Naive thymus-derived CD4-positive, alpha-beta T cell (primary cell): ENCODE measurements at regions not wholly inside any gene's neighbourhood (a gene's known extent, or its start where the extent isn't known, plus 50 kb on each side); places are given as distances from the start of the nearest gene placed in this dataset.

Experiments
- ATAC-seq: fragments of 150-1000 bp; cut with Tn5 transposase; 2 replicates; pipeline ENCODE4 v1.10.0; 2021; ENCODE audit warnings: mild to moderate bottlenecking, moderate library complexity
- CTCF ChIA-PET: fragments of 350-600 bp; sonication (Branson Sonifier 250); formaldehyde crosslinking; loops from one replicate; lab custom pipeline; 2021; ENCODE audit warnings: antibody characterized with exemption; lab: Charles Lee
- POLR2A ChIA-PET: fragments of 350-600 bp; sonication (Branson Sonifier 250); formaldehyde crosslinking; loops from one replicate; lab custom pipeline; 2021; ENCODE audit warnings: antibody characterized with exemption, inconsistent platforms; lab: Charles Lee
- DNase-seq, 9 donors: peaks; one replicate each; pipeline versions ENCODE4 v3.0.0 to v3.0.0-alpha.2; 2020 to 2022; ENCODE audit warnings: mixed read lengths in 1 of 9
- H3K27ac ChIP-seq: one replicate; pipeline ENCODE4 v1.7.0; 2013; ENCODE audit warnings: mild to moderate bottlenecking, low read depth, low read length, moderate library complexity
- H3K27me3 ChIP-seq, 2 donors: one replicate each; pipeline ENCODE4 v1.7.0; 2013; ENCODE audit warnings: low read length in 2 of 2, mild to moderate bottlenecking in 2 of 2, moderate library complexity in 2 of 2; ENCODE audit not compliant: control insufficient read depth in 2 of 2, insufficient read depth in 2 of 2
- H3K36me3 ChIP-seq, 3 experiments: 1 replicate in 2 of 3; 2 replicates in 1 of 3; pipeline ENCODE4 v1.7.0; 2013; ENCODE audit warnings: low read length in 3 of 3, mild to moderate bottlenecking in 3 of 3, moderate library complexity in 1 of 3; ENCODE audit not compliant: insufficient read depth in 3 of 3, control insufficient read depth in 2 of 3
- H3K4me1 ChIP-seq, 2 donors: one replicate each; pipeline ENCODE4 v1.7.0; 2013; ENCODE audit warnings: low read length in 2 of 2, mild to moderate bottlenecking in 2 of 2, moderate library complexity in 1 of 2; ENCODE audit not compliant: control insufficient read depth in 2 of 2, insufficient read depth in 2 of 2
- H3K4me3 ChIP-seq: 2 replicates; pipeline ENCODE4 v1.7.0; 2013; ENCODE audit warnings: mild to moderate bottlenecking, low read length
- H3K9me3 ChIP-seq, 3 experiments: 1 replicate in 2 of 3; 2 replicates in 1 of 3; pipeline ENCODE4 v1.7.0; 2013; ENCODE audit warnings: low read length in 3 of 3; ENCODE audit not compliant: control insufficient read depth in 2 of 3
- H3K27ac Mint-ChIP-seq, 9 donors: one replicate each; pipeline ENCODE4 v1.8.0; 2020 to 2022; ENCODE audit warnings: mixed read lengths in 9 of 9, mild to moderate bottlenecking in 8 of 9, moderate library complexity in 5 of 9, inconsistent platforms in 2 of 9
- H3K27me3 Mint-ChIP-seq, 5 donors: one replicate each; pipeline ENCODE4 v1.8.0; 2021 to 2022; ENCODE audit warnings: mixed read lengths in 5 of 5, mild to moderate bottlenecking in 1 of 5
- H3K36me3 Mint-ChIP-seq, 5 donors: one replicate each; pipeline ENCODE4 v1.8.0; 2020 to 2022; ENCODE audit warnings: mixed read lengths in 5 of 5, mild to moderate bottlenecking in 3 of 5, inconsistent platforms in 1 of 5
- H3K4me1 Mint-ChIP-seq, 7 donors: one replicate each; pipeline ENCODE4 v1.8.0; 2020 to 2022; ENCODE audit warnings: mixed read lengths in 7 of 7, mild to moderate bottlenecking in 3 of 7, inconsistent platforms in 1 of 7
- H3K4me3 Mint-ChIP-seq, 10 donors: one replicate each; pipeline ENCODE4 v1.8.0; 2020 to 2022; ENCODE audit warnings: mild to moderate bottlenecking in 10 of 10, mixed read lengths in 10 of 10, moderate library complexity in 6 of 10, inconsistent platforms in 2 of 10
- H3K9me3 Mint-ChIP-seq, 11 donors: one replicate each; pipeline ENCODE4 v1.8.0; 2020 to 2022; ENCODE audit warnings: mixed read lengths in 11 of 11, mild to moderate bottlenecking in 4 of 11, inconsistent platforms in 1 of 11, moderate library complexity in 1 of 11
- intact Hi-C, 2 donors: fragments of 100-400 bp; cut with micrococcal nuclease; formaldehyde crosslinking; loops; one replicate each; pipeline ENCODE4 v1.15.1; 2023

GRCh38 chr7:33762911-33763306 lies 142.4 kb upstream of the BMPER start:
- no peak for ATAC-seq
- H3K9me3 Mint-ChIP-seq = no peaks in the 10 kb centered on the region
- Histone ChIP-seq H3K4me1 (no peaks in the 10 kb centered on the region), H3K4me3 (no peak overlapping the region), H3K27me3 (no peaks in the 10 kb centered on the region), H3K9me3 (no peaks in the 10 kb centered on the region), H3K36me3 (no peaks in the 10 kb centered on the region), H3K27ac (no peak overlapping the region)
- intact Hi-C loops = no loop called here
- H3K27ac Mint-ChIP-seq = no peak overlapping the region
- H3K4me3 Mint-ChIP-seq = no peak overlapping the region
- CTCF ChIA-PET = no interaction called here
- peaks cover 0 to 3% (median 0%) of the 10 kb centered on the region in 5 donors for H3K36me3 Mint-ChIP-seq
- H3K4me1 Mint-ChIP-seq = no peaks in the 10 kb centered on the region
- POLR2A ChIA-PET = no interaction called here
- H3K27me3 Mint-ChIP-seq = no peaks in the 10 kb centered on the region
- no peak for DNase-seq

DNA sequence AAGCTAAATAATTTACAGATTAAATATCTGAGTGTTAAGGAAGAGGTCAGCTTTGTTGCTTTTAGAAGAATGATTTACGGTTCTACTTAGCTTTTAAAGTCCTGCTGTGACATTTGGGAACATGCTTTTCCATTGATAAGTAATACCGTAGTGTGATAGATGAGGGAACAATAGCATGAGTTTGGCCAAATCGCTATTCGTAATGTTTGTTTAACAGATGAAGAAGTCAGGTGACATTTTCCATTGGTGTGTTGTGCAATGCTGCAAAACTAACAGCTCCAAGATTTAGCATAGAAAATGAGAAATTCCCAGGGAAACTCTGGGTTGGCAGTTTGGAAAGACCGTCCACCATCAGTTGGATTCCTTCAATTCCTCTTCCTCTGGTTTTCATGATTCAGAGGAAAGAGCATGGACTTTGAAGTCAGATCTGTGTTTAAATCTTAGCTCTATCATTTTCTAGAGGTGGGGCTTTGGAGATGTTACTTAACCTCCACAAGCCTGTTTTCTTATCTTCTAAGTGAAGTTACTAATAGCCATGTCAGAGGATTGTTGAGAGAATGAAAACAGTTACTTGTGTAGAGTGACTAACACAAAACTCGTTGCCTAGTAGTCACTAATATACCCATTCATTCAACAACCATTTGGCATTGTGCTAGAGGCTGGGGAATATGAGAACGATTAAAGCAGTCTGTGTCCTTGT lies 140.4 kb upstream of the BMPER start:
- intact Hi-C loops = no loop called here
- Histone ChIP-seq H3K4me1 (no peaks in the 10 kb centered on the region), H3K27ac (no peak overlapping the region), H3K36me3 (no peaks in the 10 kb centered on the region), H3K9me3 (no peaks in the 10 kb centered on the region), H3K27me3 (no peaks in the 10 kb centered on the region), H3K4me3 (no peak overlapping the region)
- no peaks in the 10 kb centered on the region for H3K27me3 Mint-ChIP-seq
- no peaks in the 10 kb centered on the region for H3K9me3 Mint-ChIP-seq
- ChIA-PET CTCF (no interaction called here), POLR2A (no interaction called here)
- no peaks in the 10 kb centered on the region for H3K4me1 Mint-ChIP-seq
- no peak overlapping the region for H3K27ac Mint-ChIP-seq
- H3K4me3 Mint-ChIP-seq = no peak overlapping the region
- ATAC-seq (no peak), DNase-seq (no peak)
- H3K36me3 Mint-ChIP-seq = peaks cover 0 to 3% (median 0%) of the 10 kb centered on the region in 5 donors

DNA sequence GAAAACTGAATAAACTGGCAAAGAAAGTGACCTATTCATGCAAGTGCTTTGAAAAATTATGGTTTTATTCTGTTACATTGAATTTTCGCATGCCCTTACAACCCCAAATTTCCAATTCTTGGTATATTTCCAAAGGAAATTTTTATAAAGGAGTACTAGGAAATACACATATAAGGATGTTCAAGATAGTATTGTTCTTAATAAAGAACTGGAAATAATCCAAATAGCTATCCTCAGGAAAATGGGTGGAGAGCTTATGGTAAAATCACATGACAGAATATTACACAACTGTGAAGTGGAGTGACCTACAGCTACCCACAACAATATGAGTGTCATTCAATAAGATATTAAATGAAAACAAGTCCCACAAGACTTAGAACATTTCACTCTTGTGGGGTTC lies 138.9 kb upstream of the BMPER start:
- POLR2A ChIA-PET = no interaction called here
- Mint-ChIP-seq H3K27me3 (no peaks in the 10 kb centered on the region), H3K4me3 (no peak overlapping the region), H3K36me3 (peaks cover 0 to 5% (median 0%) of the 10 kb centered on the region in 5 donors), H3K27ac (no peak overlapping the region), H3K9me3 (no peaks in the 10 kb centered on the region), H3K4me1 (no peaks in the 10 kb centered on the region)
- no peak overlapping the region for H3K27ac ChIP-seq
- H3K27me3 ChIP-seq = no peaks in the 10 kb centered on the region
- ATAC-seq (no peak), DNase-seq (no peak)
- no peaks in the 10 kb centered on the region for H3K9me3 ChIP-seq
- H3K36me3 ChIP-seq = no peaks in the 10 kb centered on the region
- intact Hi-C loops = no loop called here
- no peak overlapping the region for H3K4me3 ChIP-seq
- no peaks in the 10 kb centered on the region for H3K4me1 ChIP-seq
- CTCF ChIA-PET = no interaction called here

- CTCF ChIA-PET = no interaction called here
- POLR2A ChIA-PET = no interaction called here
- H3K4me3 Mint-ChIP-seq = no peak overlapping the region
- no peaks in the 10 kb centered on the region for H3K4me1 ChIP-seq
- H3K27me3 ChIP-seq = no peaks in the 10 kb centered on the region
- H3K27me3 Mint-ChIP-seq = no peaks in the 10 kb centered on the region
- DNase-seq = no peak
- H3K36me3 Mint-ChIP-seq = peaks cover 0 to 8% (median 0%) of the 10 kb centered on the region in 5 donors
- H3K9me3 ChIP-seq = no peaks in the 10 kb centered on the region
- intact Hi-C loops = no loop called here
- H3K4me3 ChIP-seq = no peak overlapping the region
- H3K9me3 Mint-ChIP-seq = peaks cover 0 to 5% (median 0%) of the 10 kb centered on the region in 11 donors
- H3K27ac ChIP-seq = no peak overlapping the region
- H3K36me3 ChIP-seq = no peaks in the 10 kb centered on the region
- H3K4me1 Mint-ChIP-seq = no peaks in the 10 kb centered on the region
- no peak for ATAC-seq
- no peak overlapping the region for H3K27ac Mint-ChIP-seq
Measured at GRCh38 chr7:33769930-33770329, 135.4 kb upstream of the BMPER start.

DNA sequence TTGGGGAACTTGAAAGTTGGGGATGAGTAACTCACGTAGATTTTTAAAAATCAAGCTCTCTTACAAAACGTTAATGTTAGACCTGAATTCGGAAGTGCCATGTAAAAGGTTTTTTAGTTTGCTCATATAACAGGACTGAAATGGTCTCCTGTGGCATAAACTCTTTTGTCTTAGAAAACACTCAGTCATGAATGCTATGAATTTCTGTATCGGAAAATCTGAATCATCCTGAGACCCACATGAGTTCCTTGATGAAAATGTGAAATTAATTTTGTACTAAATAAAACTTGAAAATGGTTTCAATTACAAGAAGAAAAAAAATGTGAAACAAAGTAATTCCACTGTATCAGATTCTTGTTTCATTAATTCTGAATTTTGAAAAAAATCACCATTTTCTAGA lies 134.8 kb upstream of the BMPER start:
- intact Hi-C loops = no loop called here
- CTCF ChIA-PET = no interaction called here

GRCh38 chr7:33771422-33771821 lies 133.9 kb upstream of the BMPER start:
- H3K4me1 ChIP-seq = no peaks in the 10 kb centered on the region
- H3K27ac ChIP-seq = no peak overlapping the region
- H3K4me1 Mint-ChIP-seq = no peaks in the 10 kb centered on the region
- H3K4me3 Mint-ChIP-seq = no peak overlapping the region
- H3K9me3 ChIP-seq = no peaks in the 10 kb centered on the region
- no peaks in the 10 kb centered on the region for H3K27me3 ChIP-seq
- ATAC-seq = no peak
- H3K36me3 ChIP-seq = no peaks in the 10 kb centered on the region
- intact Hi-C loops = no loop called here
- peaks cover 0 to 5% (median 0%) of the 10 kb centered on the region in 11 donors for H3K9me3 Mint-ChIP-seq
- DNase-seq = no peak
- POLR2A ChIA-PET = no interaction called here
- no peak overlapping the region for H3K27ac Mint-ChIP-seq
- no peaks in the 10 kb centered on the region for H3K27me3 Mint-ChIP-seq
- peaks cover 0 to 8% (median 0%) of the 10 kb centered on the region in 5 donors for H3K36me3 Mint-ChIP-seq
- H3K4me3 ChIP-seq = no peak overlapping the region
- CTCF ChIA-PET = no interaction called here

More for the DNA sequence above, 134.8 kb upstream of the BMPER start:
- no peaks in the 10 kb centered on the region for H3K4me1 Mint-ChIP-seq
- H3K27ac ChIP-seq = no peak overlapping the region
- H3K4me3 Mint-ChIP-seq = no peak overlapping the region
- H3K4me3 ChIP-seq = no peak overlapping the region
- H3K36me3 ChIP-seq = no peaks in the 10 kb centered on the region
- POLR2A ChIA-PET = no interaction called here
- ATAC-seq (no peak), DNase-seq (no peak)
- H3K36me3 Mint-ChIP-seq = peaks cover 0 to 8% (median 0%) of the 10 kb centered on the region in 5 donors
- no peaks in the 10 kb centered on the region for H3K27me3 Mint-ChIP-seq
- no peaks in the 10 kb centered on the region for H3K4me1 ChIP-seq
- H3K27ac Mint-ChIP-seq = no peak overlapping the region
- peaks cover 0 to 5% (median 0%) of the 10 kb centered on the region in 11 donors for H3K9me3 Mint-ChIP-seq
- no peaks in the 10 kb centered on the region for H3K9me3 ChIP-seq
- H3K27me3 ChIP-seq = no peaks in the 10 kb centered on the region

- Mint-ChIP-seq H3K4me1 (no peaks in the 10 kb centered on the region), H3K4me3 (no peak overlapping the region), H3K27ac (no peak overlapping the region), H3K27me3 (no peaks in the 10 kb centered on the region), H3K9me3 (peaks cover 0 to 5% (median 0%) of the 10 kb centered on the region in 11 donors), H3K36me3 (peaks cover 0 to 8% (median 0%) of the 10 kb centered on the region in 5 donors)
- Histone ChIP-seq H3K36me3 (no peaks in the 10 kb centered on the region), H3K4me3 (no peak overlapping the region), H3K4me1 (no peaks in the 10 kb centered on the region), H3K9me3 (no peaks in the 10 kb centered on the region), H3K27me3 (no peaks in the 10 kb centered on the region), H3K27ac (no peak overlapping the region)
- DNase-seq (no peak), ATAC-seq (no peak)
- CTCF ChIA-PET = no interaction called here
- POLR2A ChIA-PET = no interaction called here
- intact Hi-C loops = no loop called here
Measured at GRCh38 chr7:33773053-33773452, 132.3 kb upstream of the BMPER start.
